GM21367 (cell line): ENCODE measurements at regions not wholly inside any gene's neighbourhood (a gene's known extent, or its start where the extent isn't known, plus 50 kb on each side); places are given as distances from the start of the nearest gene placed in this dataset.
A peak's percentile ranks its signal among the peaks of the same experiment; 100 is the strongest.

ENCODE experiments used
- ATAC-seq: cut with Tn5 transposase; IDR thresholded peaks from one replicate; pipeline ENCODE4 v1.9.1; 2021; ENCODE audit not compliant: unreplicated experiment

GRCh38 chr4:53653484-53654053 lies 62.3 kb upstream of the LNX1 start:
- peak; percentile 43 for ATAC-seq

- no peak for ATAC-seq
Observed at GRCh38 chr4:53651156-53651735, 60.0 kb upstream of the LNX1 start.

- no peak for ATAC-seq
Observed at GRCh38 chr4:53649357-53649756, 58.1 kb upstream of the LNX1 start.

DNA sequence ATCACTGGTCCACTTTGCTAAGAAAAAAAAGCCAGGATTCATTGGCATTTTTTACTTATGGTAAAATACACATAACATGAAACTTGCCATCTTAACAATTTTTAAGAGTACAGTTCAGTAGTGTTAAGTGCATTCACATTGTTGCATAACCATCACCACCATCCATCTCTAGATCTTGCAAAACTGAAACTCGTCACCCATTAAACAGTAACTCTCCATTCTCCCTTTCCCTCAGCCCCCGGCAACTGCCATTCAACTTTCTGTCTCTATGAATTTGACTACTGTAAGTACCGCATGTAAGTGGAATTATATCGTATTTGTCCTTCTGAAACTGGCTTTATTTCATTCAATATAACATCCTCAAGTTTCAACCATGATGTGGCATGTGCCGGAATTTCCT lies 56.3 kb upstream of the LNX1 start:
- ATAC-seq: no peak

GRCh38 chr4:53646795-53647194 lies 55.5 kb upstream of the LNX1 start:
- ATAC-seq: no peak

- no peak for ATAC-seq
Observed at GRCh38 chr4:53645108-53645507, 53.8 kb upstream of the LNX1 start.

- no peak for ATAC-seq
Observed at GRCh38 chr4:53644607-53645006, 53.3 kb upstream of the LNX1 start.
